GM21529 (cell line): ENCODE measurements at regions not wholly inside any gene's neighbourhood (a gene's known extent, or its start where the extent isn't known, plus 50 kb on each side); places are given as distances from the start of the nearest gene placed in this dataset.

Experiments
- ATAC-seq: cut with Tn5 transposase; IDR thresholded peaks from one replicate; pipeline ENCODE4 v1.9.1; 2021; ENCODE audit not compliant: unreplicated experiment

DNA sequence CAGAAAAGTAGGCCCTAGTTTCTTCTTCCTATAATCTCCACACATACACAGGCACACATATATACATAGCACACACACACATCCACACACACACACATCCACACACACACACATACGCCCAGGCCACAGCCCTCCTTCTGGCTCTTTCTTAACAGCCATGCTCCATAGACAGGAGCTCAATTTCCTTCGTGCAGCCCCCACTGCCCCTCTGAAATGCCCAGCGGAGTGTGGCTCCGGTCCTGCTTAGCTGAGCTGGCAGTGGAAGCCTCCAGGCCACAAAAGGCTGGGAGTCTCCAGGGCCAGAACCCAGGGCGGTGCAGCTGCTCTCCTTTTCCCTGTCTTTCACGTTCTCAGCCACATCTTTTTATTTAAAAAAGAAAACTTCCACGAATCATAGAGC lies 282.9 kb upstream of the IGFBP3 start:
- no peak for ATAC-seq

DNA sequence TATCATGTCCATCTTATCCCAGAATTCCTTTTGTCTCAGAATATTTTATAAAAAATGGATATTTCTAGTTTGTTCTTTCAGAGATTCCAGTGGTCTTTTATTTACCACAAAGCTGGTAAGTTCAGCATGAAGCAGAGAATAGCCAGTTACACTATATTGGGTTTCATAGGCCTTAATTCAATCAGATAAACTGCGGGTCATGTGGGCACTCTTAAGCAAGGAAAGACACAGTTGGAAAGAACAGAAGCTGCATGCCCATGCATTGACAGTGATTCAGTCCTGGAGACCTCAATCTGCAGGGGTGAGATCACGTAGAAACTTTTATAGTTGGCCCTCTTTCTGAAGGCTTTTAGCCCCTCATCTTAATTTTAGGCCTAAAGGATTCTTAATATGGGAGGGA lies 281.3 kb upstream of the IGFBP3 start:
- no peak for ATAC-seq

DNA sequence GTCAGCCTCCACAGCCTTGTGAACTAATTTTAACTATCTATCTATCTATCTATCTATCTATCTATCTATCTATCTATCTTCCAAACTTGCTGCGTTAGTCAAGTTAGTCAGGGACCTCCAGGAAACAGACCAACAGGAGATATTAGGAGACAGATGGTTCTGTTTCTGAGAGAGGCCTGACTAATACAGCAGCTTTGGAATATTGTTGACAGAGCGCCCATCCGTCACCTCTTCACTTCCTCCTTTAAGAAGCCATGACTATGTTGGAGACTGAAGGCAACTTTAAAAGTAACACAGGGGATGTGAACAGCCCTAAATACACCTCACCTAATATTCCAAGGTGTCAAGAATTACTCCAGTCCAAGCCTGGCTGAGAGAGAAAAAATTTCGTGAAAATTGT lies 280.9 kb upstream of the IGFBP3 start:
- ATAC-seq, result no peak

DNA sequence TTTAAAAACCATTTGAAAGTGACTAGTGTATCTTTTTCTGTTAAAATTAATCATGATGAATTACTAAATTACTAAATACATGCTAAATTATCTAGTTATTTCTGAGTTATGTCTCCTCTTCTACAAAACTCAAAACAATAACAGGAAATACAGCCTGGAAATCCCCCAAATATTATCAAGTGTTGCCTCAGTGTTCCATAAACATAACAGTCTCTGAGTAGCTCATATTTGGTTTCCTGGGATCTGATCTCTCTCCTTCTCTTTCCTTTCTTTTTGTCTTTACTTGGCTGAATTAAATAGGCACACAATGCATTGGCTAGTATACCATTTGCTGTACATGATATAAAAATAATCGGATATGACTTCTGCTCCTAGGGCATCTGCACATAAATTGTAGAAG lies 277.6 kb upstream of the IGFBP3 start:
- no peak for ATAC-seq

DNA sequence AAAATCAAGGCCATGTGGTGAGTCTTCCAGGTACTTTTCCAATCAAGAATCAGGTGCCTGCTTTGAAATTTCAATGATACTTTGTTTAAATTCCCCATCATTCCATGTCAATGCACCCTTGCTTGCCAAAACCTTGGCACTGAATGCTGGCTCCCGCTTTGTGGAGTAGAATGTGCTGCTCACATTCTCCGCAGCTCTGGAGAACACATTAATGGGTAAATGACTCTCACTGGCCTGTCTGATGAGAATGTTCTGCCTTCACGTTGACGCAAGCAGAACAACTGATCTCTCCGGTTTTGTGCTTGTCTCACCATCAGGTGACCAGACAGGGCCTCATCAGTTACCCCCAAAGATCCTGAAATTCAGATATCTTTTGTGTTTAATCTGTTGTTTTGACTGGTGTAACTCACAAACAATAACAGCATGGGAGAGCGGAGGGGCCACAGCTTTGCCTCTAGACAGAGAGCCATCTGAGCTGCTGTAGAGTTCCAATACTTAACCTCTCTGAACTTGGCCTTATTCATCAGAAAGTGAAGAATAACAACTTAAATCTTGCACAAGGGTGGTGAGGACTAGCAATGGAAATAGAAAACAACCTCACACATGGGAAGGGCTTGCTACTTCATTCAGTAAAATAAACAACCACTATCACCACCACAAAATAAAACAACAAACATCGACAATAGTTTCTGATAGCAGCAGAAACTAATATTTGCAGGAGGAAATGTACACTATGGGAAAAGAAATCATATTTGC lies 276.9 kb upstream of the IGFBP3 start:
- no peak for ATAC-seq

DNA sequence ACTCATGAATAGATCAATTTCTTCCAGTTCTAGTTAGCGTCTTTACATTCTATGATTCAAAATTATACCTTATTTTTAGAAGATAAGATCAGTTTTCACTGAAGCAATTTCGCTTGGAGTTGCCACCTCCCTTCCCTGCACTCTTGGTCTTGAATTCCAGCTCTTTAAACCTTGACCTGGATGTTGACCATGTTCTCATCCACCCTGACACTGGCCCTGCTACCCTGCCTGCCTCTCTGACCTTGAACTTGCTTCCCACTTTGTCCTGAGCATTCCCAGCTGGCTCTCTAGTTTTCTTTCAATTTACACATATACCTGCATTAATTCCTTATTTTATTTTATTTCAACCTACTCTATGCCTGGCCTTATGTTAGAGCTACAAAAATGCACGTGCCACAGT lies 274.9 kb upstream of the IGFBP3 start:
- ATAC-seq, result no peak

DNA sequence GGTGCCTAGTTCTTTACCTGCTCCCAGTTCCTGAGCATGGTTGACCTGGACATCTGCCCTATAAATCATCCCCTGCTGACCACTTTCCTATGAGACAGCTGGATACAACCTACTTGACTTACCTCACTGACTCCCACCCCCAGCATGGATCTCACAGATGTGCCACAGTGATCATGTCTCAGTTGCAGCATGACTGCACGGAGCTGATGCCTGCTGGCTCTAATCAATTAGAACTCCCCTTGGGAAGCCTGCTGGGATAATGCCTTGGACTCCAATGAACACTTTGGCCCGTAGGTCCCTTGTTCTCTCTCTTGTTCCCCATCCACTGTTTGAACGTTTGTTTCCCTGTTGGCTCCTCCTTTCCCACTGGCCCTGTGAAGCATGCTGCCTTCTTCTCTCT lies 271.2 kb upstream of the IGFBP3 start:
- no peak for ATAC-seq

DNA sequence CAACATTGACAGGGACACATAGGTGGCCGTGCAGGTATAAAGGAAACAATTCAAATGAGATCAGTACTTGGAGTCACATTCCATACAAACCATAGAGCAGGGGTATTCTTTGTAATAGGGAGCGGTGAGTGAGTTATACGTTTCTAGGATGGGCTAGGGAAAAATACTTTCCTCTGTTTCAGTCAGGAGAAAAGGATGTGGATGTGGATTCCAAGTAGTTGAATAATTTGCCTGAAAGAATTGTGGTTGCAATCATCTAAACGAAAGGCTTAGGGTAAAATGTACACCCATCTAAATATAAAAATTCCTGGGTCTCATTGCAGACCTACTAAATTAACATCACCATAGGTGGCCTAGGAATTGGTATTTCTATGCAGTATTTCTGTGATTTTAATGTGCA lies 270.7 kb upstream of the IGFBP3 start:
- ATAC-seq, result no peak

DNA sequence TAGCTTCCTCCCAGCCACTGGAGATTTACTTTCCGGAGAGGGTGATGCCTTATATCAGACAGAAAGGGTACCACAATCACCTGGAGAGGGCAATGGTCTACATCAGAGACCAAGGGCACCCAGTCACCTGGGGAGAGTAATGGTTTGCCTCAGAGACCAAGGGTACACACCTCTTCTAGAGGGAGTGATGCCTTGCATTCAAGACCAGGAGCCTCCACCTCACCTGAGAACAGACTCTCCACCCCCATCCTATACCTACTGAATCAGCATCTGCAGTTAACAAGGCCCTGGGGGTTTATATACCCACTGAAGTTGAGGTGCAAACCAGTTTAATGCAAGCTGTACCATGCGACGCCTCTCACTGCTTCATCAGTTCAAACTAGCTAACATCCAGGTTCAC lies 270.2 kb upstream of the IGFBP3 start:
- no peak for ATAC-seq

DNA sequence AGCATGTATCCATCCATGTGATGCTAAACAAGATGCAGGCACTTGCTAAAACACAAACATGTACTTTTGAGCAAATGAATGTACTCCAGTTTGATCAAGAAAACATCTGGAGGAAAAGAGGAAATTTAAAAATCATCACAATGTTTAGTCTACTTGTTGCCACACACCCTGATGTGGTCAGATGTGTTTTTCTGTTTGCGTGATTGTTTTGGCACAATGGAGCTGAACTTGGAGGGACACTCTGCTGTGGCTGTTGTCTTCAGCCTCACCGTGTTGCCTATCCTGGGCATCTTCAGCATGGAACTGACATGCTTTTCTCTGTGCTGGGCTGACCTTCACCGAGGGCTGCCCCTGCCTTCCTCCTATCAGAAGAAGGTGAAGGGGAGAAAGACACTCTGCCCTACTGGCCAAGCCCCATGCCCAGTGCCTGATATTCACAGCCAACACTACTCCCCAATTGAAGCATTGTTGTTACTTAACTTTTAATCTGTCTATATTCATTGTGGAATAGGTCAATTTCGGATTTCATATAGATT lies 268.3 kb upstream of the IGFBP3 start:
- no peak for ATAC-seq

DNA sequence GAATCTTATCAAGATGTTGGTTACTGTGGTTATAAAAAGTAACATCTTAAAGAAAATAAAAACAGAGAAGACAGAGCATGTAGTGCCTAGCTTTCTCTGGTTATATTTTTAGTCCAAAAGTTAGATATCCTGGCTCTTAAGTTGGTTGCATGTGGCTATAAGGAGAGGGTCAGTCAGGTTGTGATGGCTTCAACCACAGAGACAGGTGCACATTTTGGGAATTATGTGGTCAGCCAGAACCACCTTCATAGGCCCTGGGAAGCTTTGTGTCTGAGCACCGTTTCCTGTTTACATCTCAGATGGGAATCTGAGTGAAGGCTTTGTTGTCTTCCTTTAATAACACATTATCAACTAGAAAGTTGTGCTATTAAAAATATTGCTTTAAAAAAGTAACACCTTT lies 265.1 kb upstream of the IGFBP3 start:
- ATAC-seq, result no peak

DNA sequence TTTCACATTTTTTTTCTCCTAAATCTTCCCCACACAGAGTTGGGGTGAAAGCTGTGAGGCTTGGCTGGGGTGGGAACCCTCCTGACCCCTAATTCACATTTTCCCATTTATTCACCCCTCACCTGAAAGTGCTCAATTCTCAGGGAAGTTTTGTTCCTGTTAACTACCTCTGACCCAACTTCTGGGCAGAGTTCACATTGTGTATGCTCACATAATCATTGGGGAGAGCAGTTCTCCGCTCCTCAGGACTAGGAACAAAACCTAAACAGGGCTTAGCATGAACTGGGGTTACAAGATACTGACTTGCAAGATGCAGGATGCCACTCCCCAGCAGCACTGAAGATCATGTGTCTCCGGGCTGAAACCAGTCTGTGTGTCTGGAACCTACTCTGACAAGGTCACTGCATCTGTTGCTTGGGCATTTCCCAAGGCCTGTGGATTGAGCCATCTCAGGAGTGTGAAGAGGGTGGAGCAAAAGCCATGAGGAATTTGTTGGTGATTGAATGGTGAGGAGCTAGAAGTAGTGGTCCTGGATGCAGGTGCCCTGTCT lies 258.1 kb upstream of the IGFBP3 start:
- ATAC-seq, result no peak

DNA sequence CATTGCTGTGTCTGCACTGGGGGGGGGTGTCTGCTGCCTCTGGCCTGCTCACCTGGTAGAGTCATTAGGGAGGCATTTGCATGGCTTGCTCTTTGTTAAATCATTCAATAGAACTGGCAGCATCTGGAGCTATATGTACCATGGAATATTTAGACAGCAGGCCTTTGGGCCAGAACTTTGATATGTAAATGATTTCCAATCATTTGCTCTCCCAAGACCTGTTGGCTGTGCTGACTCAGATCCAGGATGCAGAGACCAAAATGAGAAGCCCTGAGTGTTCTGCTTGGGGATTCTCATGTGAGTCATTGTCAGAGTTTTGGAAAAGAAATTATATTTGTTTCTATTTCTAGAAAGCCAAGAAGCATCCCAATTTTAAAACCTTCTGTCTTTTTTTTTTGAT lies 257.6 kb upstream of the IGFBP3 start:
- ATAC-seq, result no peak

DNA sequence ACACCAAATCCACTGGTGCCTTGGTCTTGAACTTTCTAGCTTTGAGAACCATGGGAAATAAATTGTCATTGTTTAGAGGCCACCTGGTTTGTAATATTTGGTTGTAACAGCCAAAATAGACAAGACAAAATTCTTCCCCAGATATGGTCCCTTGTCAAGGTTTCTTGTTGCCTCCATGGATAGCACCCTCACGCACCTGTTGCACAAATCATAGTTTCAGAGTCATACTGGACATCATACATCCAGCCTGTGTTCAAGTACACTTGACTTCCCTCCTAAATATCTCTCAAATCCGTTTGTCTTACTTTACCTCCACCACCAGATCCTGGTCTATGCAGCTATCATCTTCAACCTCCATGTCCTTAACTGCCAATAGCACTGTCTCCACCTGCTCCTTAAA lies 256.7 kb upstream of the IGFBP3 start:
- no peak for ATAC-seq

DNA sequence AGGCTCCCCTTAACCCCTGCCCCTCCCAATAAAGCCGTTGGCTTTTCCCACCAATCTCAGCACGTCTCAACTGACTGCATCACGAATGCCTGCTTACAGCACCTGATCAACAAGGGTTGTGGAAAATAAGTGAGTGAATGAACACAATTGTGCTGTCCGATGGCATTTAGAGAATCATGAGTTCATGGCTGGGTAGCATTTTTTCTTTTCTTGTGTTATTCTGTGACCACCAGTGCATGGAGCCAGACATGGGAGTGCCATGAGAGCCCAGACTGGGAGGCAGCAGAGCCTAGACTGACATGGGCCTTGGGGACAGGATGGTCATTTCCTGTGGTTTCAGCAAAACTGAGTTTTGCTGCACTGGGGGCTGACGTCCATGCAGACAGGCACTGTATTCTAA lies 254.1 kb upstream of the IGFBP3 start:
- ATAC-seq, result no peak

DNA sequence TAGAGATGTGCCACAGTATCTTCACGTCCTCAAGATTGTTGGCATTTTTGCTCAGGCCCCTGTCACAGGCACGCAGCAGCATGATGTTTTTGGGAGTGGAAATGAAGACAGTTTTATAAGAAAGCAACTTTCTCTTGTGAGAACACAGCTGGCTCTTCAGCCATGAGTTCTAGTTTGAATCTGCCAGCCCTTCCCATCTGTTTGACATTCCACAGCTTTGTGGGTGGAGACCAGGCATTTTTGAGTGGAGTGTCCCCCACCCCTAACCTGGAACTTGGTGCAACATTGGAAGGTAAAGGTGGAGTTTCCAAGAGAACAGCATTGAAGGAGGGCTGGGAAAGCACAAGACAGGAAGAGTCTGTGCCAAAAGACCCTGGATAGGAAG lies 253.1 kb upstream of the IGFBP3 start:
- no peak for ATAC-seq

DNA sequence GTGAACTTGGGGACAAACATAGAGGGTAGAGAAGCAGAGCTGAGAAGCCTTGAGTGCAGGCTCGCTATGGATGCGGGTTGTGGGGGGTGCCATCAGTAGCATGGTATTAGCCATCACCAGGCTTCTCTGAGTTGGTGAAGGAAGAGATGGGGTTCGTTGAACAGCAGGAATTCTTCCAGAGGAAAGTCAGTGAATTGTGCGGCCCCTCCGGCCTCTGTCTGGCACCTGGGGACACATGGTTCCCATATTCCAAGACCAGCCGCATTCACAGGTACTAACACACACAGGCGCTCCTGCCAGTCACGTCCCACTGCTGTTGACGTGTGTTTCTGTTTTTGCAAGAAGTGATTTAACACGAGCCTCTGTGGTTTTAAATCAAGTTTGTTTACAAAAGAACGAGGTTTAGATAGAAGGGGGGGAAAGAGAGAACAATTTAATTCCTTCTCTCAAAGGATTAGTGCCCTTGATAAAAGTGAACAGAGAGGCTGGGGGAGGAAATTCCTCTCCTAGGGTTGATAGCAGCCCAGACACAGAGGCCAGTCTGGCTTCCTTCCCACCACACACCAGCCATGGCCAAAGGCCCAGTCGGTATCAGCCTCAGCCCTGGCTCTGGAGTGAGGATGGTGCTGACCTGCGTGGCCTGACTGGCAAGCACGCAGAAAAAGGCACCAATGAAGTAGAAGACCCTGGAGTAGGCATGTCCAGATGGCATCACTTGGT lies 252.6 kb upstream of the IGFBP3 start:
- no peak for ATAC-seq

DNA sequence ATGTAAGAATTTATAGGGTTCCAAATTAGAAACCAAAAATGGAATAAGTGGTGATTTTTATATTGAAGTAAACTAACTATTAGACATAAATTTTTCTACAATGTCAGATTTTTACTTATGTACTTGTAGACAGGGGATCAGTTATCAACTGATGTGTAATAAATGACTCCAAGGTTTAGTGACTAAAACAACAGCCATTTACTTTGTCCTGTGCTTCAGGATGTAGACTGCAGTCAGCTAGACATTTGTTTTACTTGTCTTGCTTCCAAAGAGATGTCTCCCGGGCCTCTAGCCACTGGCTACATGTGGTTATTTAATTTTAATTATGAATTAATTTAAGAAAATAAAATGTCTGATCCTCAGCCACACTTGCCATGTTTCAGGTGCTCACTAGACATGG lies 249.7 kb upstream of the IGFBP3 start:
- ATAC-seq, result no peak

DNA sequence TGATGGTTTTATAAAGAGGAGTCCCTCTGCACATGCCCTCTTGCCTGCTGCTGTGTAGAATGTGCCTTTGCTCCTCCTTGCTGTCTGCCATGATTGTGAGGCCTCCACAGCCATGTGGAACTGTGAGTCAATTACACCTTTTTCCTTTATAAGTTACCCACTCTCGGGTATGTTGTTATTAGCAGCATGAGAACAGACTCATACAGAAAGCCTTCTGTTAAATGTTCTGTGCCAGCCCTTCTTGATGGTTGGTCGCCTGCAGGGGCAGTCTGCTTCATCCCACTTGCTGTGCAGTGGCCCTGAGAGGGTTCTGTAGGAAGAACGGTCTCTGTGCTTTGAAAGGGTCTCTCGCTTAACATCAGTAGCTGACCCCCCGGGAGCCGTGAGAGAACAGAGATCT lies 248.9 kb upstream of the IGFBP3 start:
- ATAC-seq, result no peak

DNA sequence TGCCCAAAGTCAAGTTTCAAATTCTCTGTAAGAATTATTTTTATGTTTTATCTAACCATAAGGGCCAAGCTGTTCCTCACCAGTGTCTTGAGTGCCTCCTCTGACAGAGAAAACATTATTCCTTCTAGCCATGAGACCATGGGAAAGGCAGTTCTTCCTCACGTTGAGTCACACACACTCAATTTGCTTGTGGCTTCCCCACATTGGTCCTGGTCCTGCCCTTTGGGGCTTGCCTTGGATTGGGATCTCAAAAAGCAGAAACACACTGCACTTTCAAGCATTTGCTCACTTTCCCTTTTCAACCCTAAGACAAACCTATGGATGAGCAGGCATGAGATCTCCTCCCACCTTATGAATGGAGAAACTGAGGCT lies 248.3 kb upstream of the IGFBP3 start:
- no peak for ATAC-seq

DNA sequence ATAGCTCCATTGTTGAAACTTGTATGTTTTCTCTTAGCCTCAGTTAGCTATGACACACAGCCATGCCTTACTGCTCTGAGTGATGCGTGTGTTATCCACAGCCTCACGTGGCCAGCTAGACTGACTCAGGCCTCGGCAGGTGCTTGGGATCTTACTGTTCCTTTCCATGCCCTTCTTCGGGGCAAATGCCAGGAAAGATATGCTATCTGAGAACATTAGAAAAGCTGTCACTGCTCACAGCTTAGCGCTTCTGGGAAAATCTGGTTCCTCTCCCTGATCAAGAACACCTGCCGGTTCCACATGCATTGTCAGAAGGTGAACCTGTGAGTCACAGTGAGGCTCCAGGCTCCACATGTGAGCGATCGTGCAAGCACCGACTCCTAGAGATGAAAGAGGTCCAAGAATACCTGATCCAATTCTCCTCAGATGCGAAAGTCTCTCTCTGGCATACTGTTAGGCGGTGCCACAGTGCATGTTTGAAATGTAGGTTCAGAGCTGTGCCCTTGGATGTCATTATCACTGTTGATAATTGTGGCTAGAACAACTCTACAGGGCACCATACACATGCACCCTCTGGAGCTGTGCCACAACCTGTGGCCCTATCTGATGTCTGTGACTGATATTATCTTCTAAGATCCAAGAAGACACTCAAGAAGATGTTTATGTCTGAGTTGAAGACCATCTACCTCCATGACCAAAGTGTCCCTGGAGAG lies 247.8 kb upstream of the IGFBP3 start:
- ATAC-seq, result no peak

DNA sequence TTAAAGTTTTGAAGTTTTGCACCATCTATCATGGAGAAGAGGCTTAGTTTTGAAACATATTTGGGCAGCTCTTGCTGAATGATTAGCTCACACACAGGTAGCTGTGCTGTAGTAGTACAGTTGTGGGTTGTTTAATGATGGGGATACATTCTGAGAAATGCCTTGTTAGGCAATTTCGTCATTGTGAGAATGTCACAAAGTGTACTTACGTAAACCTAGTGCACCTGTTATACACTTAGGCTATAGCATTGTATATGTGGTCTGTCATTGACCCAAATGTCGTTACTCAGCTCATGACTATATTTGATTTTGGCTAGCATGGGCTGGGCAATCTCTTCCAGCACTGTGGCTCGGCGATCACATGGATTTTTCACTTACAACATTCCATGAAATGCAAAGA lies 247.2 kb upstream of the IGFBP3 start:
- no peak for ATAC-seq
